Panc1 (cell line): ENCODE measurements at regions not wholly inside any gene's neighbourhood (a gene's known extent, or its start where the extent isn't known, plus 50 kb on each side); places are given as distances from the start of the nearest gene placed in this dataset.

Experiments
- POLR2AphosphoS5 ChIP-seq: IDR thresholded peaks from 2 replicates; pipeline ENCODE4 v1.6.1; 2012; ENCODE audit warnings: mild to moderate bottlenecking, low read depth, low read length, moderate library complexity
- SIN3A ChIP-seq: IDR thresholded peaks from 2 replicates; pipeline ENCODE4 v1.6.1; 2012; ENCODE audit warnings: low read depth, mild to moderate bottlenecking, low read length, moderate library complexity, borderline replicate concordance; ENCODE audit not compliant: insufficient read depth
- TCF7L2 ChIP-seq: IDR thresholded peaks from 2 replicates; pipeline ENCODE4 v1.6.1; 2011; ENCODE audit warnings: mild to moderate bottlenecking, low read depth, low read length, inconsistent platforms
- TF ChIP-seq, protein P1 (sequence below): fragments of 450-650 bp; IDR thresholded peaks from 2 replicates; pipeline ENCODE4 v1.5.1; 2017; ENCODE audit warnings: mild to moderate bottlenecking

DNA sequence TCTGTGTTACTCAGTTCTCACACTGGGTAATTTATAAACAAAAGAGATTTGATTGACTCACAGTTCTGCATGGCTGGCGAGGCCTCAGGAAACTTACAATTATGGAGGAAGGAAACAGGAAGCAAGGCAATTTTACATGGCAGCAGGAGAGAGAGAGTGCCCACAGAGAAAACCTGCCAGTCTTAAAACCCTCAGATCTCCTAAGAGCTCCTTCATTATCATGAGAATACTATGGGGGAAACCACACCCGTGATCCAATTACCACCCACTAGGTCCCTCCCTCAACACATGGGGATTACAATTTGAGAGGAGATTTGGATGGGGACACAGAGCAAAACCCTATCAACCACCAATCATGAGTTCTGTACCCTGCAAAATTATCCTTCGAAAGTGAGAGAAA lies 1180.8 kb downstream of the JRKL start:
- TF ChIP-seq, protein P1, sequence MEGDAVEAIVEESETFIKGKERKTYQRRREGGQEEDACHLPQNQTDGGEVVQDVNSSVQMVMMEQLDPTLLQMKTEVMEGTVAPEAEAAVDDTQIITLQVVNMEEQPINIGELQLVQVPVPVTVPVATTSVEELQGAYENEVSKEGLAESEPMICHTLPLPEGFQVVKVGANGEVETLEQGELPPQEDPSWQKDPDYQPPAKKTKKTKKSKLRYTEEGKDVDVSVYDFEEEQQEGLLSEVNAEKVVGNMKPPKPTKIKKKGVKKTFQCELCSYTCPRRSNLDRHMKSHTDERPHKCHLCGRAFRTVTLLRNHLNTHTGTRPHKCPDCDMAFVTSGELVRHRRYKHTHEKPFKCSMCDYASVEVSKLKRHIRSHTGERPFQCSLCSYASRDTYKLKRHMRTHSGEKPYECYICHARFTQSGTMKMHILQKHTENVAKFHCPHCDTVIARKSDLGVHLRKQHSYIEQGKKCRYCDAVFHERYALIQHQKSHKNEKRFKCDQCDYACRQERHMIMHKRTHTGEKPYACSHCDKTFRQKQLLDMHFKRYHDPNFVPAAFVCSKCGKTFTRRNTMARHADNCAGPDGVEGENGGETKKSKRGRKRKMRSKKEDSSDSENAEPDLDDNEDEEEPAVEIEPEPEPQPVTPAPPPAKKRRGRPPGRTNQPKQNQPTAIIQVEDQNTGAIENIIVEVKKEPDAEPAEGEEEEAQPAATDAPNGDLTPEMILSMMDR: no peak
- TF ChIP-seq POLR2AphosphoS5 (no peak), TCF7L2 (no peak), SIN3A (no peak)
